ENCODE measurements at regions not wholly inside any gene's neighbourhood (a gene's known extent, or its start where the extent isn't known, plus 50 kb on each side); places are given as distances from the start of the nearest gene placed in this dataset.
"Not testable (repeated sequence)": the region's sequence is repeated elsewhere in the genome, so short reads cannot be mapped to it uniquely, and the experiment has no call there.

GRCh38 chr4:170386511-170386910, 296.8 kb upstream of the AADAT start:
- TF ChIP-seq, protein P1, sequence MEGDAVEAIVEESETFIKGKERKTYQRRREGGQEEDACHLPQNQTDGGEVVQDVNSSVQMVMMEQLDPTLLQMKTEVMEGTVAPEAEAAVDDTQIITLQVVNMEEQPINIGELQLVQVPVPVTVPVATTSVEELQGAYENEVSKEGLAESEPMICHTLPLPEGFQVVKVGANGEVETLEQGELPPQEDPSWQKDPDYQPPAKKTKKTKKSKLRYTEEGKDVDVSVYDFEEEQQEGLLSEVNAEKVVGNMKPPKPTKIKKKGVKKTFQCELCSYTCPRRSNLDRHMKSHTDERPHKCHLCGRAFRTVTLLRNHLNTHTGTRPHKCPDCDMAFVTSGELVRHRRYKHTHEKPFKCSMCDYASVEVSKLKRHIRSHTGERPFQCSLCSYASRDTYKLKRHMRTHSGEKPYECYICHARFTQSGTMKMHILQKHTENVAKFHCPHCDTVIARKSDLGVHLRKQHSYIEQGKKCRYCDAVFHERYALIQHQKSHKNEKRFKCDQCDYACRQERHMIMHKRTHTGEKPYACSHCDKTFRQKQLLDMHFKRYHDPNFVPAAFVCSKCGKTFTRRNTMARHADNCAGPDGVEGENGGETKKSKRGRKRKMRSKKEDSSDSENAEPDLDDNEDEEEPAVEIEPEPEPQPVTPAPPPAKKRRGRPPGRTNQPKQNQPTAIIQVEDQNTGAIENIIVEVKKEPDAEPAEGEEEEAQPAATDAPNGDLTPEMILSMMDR (IDR thresholded peaks at IDR 0.05): no peak
- intact Hi-C loops (cut with DNase I): no loop called here
- Histone ChIP-seq H3K4me1 (no peaks in the 10 kb centered on the region), H3K27me3 (no peaks in the 10 kb centered on the region), H3K27ac (no peak overlapping the region), H3K9me3 (peaks cover 0 to 30% (median 0%) of the 10 kb centered on the region in 11 donors), H3K4me3 (no peak overlapping the region), H3K36me3 (no peaks in the 10 kb centered on the region)
- no peak for ATAC-seq
- 71% methylated on average over 6 of the region's 6 CpGs for WGBS, 2 donors
- DNase-seq: no peak

- Histone ChIP-seq H3K27ac (no peak overlapping the region), H3K27me3 (no peaks in the 10 kb centered on the region), H3K36me3 (no peaks in the 10 kb centered on the region), H3K9me3 (peaks cover 0 to 54% (median 23%) of the 10 kb centered on the region in 11 donors), H3K4me3 (no peak overlapping the region), H3K4me1 (no peaks in the 10 kb centered on the region)
- DNase-seq (no peak), ATAC-seq (no peak)
- whole genome bisulfite sequencing, 2 donors: 65 to 69% methylated on average over 3 of the region's 3 CpGs
- TF ChIP-seq, protein P1 (IDR thresholded peaks at IDR 0.05): peak in 1 of 9 donors; percentile 13
- intact Hi-C loops (cut with DNase I): no loop called here
These were observed 285.0 kb upstream of the AADAT start for GRCh38 chr4:170374770-170375169.

- Histone ChIP-seq H3K4me3 (no peak overlapping the region), H3K9me3 (peaks cover 0 to 15% (median 0%) of the 10 kb centered on the region in 11 donors), H3K4me1 (no peaks in the 10 kb centered on the region), H3K27ac (no peak overlapping the region), H3K27me3 (no peaks in the 10 kb centered on the region), H3K36me3 (no peaks in the 10 kb centered on the region)
- WGBS, 2 donors: 84 to 87% methylated on average over 2 of the region's 2 CpGs
- intact Hi-C loops (cut with DNase I): no loop called here
- ATAC-seq (no peak), DNase-seq (no peak)
- TF ChIP-seq, protein P1 (IDR thresholded peaks at IDR 0.05): no peak
These were observed 259.2 kb upstream of the AADAT start for GRCh38 chr4:170348945-170349344.

- H3K27me3 ChIP-seq; H3K9me3 ChIP-seq; ATAC-seq; H3K27ac ChIP-seq; H3K4me3 ChIP-seq; H3K36me3 ChIP-seq; intact Hi-C loops (cut with DNase I); H3K4me1 ChIP-seq; DNase-seq: not testable (repeated sequence)
- 47 to 63% methylated on average over 1 of the region's 1 CpG for WGBS, 2 donors
These were observed 257.4 kb upstream of the AADAT start for GRCh38 chr4:170347191-170347590.

DNA sequence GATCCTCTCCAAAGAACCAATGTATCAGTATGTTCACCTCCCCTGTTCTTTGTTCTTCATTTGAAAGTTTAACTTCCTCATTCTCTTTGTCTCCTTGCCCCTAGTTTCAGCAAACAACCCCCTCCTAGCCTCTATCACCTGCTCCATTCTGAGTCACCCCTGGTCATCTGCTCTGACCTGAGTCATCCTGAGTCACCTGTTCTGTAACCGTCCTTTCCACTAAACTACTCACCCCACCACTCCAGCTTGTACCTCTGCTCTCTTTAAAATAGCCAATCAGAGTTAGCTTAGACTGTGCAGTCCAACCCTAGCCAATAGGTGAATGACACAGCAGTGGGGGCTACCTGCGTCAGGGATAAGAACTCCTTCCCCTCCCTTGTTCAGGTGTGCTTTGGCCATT, 249.8 kb upstream of the AADAT start:
- Histone ChIP-seq H3K4me3 (no peak overlapping the region), H3K9me3 (peaks cover 0 to 31% (median 0%) of the 10 kb centered on the region in 11 donors), H3K4me1 (no peaks in the 10 kb centered on the region), H3K36me3 (no peaks in the 10 kb centered on the region), H3K27ac (no peak overlapping the region), H3K27me3 (no peaks in the 10 kb centered on the region)
- 81 to 96% methylated on average over 2 of the region's 2 CpGs for WGBS, 2 donors
- ATAC-seq (no peak), DNase-seq (no peak)
- TF ChIP-seq, protein P1 (IDR thresholded peaks at IDR 0.05): no peak
- intact Hi-C loops (cut with DNase I): no loop called here

Data from heart right ventricle (tissue), 16 donors.